Fibroblast of the aortic adventitia (primary cell): ENCODE measurements at regions not wholly inside any gene's neighbourhood (a gene's known extent, or its start where the extent isn't known, plus 50 kb on each side); places are given as distances from the start of the nearest gene placed in this dataset.
"Not testable (repeated sequence)": the region's sequence is repeated elsewhere in the genome, so short reads cannot be mapped to it uniquely, and the experiment has no call there.

ENCODE experiments used
- DNase-seq: peaks from one replicate; pipeline ENCODE4 v3.0.0-alpha.2; 2010; ENCODE audit warnings: low read depth
- H3K4me3 ChIP-seq: 2 replicates; pipeline ENCODE4 v1.5.1; 2011; ENCODE audit warnings: low read depth, mild to moderate bottlenecking, control low read depth, low read length, moderate library complexity
- TF ChIP-seq, protein P1 (sequence below): IDR thresholded peaks from 2 replicates; pipeline ENCODE4 v1.5.1; 2011; ENCODE audit warnings: mild to moderate bottlenecking, low read length, control low read depth, inconsistent platforms; ENCODE audit not compliant: insufficient read depth

DNA sequence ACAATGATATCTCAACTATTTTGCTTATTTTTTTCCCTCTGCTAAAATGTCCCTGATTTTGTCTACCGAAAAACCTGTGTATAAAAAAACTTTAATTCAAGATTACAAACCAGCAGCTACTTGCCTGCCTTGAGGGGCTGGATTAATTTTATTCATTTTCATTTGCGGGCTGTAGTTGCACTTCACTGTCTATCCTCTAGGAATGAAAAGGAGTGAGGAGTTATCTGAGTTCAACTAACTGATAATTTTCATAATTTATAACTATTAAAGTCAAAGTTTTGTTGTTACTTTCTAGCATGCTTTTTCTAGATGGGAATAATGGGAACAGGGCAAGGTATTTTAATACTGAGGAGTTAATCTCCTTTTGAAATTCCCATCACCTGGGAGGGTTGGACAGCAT lies 50.3 kb upstream of the AGTPBP1 start:
- not testable (repeated sequence) for H3K4me3 ChIP-seq, DNase-seq
- TF ChIP-seq, protein P1, sequence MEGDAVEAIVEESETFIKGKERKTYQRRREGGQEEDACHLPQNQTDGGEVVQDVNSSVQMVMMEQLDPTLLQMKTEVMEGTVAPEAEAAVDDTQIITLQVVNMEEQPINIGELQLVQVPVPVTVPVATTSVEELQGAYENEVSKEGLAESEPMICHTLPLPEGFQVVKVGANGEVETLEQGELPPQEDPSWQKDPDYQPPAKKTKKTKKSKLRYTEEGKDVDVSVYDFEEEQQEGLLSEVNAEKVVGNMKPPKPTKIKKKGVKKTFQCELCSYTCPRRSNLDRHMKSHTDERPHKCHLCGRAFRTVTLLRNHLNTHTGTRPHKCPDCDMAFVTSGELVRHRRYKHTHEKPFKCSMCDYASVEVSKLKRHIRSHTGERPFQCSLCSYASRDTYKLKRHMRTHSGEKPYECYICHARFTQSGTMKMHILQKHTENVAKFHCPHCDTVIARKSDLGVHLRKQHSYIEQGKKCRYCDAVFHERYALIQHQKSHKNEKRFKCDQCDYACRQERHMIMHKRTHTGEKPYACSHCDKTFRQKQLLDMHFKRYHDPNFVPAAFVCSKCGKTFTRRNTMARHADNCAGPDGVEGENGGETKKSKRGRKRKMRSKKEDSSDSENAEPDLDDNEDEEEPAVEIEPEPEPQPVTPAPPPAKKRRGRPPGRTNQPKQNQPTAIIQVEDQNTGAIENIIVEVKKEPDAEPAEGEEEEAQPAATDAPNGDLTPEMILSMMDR = peak; percentile 8

DNA sequence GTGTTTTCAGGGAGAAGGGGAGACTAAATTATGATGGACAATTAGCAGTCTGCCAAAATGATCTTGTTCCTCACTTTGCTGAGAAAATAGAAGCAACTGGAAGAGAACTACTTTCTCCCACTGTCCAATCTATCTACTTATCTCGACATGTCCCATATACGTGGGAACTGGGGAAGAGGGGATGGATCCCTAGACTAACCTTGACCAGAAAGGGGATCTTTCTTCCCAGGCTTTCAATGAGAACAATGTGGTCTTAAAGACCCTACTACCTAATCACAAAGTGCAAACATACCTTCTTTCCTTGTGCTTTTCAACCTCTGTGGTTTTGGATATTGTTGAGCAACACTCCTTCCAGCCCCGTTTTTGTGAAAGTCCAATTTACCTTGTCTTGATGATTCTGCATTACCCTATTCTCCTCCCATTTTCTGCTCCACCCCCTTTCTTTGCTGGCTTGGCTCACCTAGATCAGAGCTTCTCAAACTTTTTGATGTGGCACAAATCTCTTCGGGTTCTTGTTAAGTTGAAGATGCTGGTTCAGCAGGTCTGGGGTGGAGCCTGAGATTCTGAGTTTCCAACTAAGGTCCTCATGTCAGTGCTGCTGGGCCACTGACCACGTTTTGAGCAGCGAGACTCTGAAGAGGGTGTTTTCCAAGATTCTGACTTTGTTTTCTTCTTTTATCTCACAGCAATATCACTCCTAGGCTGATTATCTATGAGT lies 61.4 kb upstream of the AGTPBP1 start:
- H3K4me3 ChIP-seq, DNase-seq: not testable (repeated sequence)

DNA sequence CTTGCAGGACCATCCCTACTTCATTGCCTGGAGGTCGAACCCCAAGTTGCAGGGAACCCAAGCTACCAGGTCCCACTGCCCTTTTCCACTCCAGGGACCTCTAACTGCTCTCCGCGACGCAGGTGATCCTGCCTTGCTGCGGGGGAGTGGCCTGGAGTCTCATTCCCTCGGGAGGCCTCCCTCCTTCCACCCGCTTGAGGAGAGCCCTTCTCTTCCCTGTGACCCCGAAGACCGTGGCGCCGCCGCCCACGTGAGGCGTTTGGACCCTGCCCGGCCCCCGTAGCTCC lies 63.0 kb upstream of the AGTPBP1 start:
- peak overlapping the region; percentile 75 for H3K4me3 ChIP-seq
- not testable (repeated sequence) for DNase-seq

DNA sequence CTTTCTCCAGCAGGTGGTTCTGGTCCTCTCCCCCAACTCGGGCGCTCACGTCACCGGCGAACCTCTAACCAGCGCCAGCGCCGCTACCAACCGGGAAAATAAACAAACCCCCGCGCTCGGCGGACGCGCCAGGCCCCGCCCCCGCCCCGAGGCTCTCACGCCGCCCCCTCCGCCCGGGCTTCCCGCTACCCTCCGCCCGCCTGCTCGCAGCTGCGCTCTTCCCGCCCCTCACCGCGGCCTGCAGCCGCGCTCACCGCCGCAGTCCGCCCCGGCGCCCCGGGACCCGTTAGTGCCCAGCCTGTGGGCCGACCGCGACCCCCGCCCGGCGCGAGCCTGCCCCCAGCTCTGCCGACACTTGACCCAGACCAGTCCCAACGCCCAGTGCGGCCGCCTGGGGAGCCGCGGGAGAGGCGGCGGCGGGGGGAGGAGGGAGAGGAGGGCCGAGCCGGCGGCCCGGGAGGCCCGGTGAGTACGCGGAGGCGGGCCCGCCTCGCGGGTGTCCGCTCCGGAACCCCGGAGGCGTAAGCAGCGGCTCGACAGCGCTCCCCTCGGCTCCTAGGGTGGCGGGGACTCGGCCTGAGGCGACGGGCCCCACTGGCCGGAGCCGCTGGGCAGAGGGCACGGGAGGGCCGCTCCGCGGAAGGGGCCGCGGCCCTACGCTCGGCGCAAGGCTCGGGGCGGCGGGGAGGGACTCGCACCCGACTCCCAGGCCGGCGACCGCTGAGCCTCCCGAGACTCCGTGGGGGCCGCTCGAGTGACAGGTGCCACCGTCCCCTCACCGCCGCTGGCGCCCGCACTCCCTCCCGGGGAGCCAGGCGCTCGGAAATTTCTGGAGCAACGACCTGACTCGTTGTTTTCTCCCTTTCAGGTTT lies 63.6 kb upstream of the AGTPBP1 start:
- peak; percentile 47 for DNase-seq
- peak overlapping the region; percentile 75 for H3K4me3 ChIP-seq

DNA sequence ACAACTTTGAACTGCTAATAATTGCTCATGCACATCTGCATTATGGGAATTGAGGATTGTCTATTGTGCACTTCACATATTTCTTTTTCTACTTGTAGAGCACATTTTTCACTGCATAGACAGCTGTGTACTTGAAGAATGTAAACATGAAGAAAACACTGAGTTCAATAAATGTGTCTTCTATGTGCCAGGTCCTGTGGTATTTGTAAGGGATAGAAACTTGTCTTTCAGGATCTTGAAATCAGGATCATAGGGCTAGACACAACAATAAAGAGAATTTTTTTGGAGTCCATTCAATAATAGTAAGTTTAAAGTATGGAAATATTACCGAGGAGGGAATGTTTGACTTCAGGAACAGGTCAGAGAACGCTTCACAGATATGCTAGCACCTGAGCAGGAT lies 66.6 kb upstream of the AGTPBP1 start:
- DNase-seq, H3K4me3 ChIP-seq: not testable (repeated sequence)

DNA sequence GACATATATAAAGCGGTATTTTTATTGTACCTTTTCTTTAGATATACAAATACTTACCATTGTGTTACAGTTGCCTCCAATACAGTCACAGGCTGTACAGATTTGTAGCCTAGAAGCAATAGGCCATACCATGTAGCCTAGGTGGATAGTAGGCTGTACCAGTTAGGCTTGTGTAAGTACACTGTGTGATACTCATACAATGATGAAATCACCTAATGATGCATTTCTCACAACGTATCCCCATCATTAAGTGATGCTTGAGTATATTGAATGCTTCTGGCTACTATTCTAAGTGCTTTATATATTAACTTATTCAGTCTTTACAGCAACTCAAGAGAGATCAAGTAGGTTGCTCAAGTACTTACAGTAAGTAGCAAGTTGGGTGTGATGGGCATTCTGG lies 71.6 kb upstream of the AGTPBP1 start:
- DNase-seq, H3K4me3 ChIP-seq: not testable (repeated sequence)

DNA sequence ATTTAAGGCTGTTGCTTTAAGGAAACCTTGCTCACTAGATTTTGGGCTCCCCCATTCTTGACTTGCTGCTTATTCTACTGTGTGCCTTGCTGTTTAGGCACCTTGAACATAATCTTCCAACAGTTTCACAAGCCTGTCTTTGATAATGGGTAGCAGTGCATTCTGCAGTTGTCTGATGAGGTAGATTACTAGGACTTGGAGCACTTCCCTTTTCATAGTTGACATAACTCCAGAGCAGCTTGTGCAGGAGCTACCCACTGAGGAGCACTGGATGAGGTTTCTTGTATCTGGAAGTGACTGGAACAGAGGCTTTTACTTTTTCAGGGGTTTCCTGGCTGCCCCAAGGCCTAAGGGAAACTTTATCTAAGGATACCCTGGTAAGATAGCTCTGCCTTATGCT lies 73.0 kb upstream of the AGTPBP1 start:
- H3K4me3 ChIP-seq, DNase-seq: not testable (repeated sequence)

DNA sequence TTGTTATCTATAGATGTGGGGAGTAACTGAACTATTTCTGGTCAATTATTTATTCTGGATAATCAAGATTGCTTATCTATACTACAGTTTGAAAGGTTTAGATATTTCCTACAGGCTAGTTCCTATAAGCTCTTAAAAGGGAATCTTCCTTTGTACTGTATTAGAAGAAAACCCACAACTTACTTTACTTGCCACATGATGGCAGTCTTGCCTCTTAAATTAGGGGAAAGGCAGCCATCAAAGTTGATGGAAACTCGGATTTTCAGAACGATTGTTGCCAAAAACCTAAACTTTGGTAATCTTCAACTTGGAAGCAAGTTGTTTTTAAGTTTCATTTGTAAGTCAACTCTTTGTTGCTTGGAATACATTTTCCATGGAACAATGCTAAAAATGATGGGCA lies 77.2 kb upstream of the AGTPBP1 start:
- not testable (repeated sequence) for H3K4me3 ChIP-seq
- peak; percentile 49 for DNase-seq

DNA sequence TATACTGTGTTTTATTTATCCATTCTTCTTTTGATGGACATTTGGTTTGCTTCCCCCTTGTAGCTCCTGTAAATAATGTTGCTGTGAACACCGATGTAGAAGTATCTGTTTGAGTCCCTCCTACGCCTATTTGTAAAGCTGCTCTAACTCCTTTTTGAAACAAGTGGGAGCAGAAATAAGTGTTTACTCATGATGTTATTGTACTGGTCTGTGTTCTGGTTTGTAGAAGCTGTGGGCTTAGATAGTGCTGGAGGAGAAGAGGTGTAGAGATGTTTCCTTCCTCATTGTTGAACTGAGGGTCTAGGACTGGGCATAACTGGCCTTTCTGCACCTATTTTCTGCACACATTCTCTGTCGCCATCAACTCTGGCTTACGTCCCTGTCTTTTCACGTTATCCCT lies 78.8 kb upstream of the AGTPBP1 start:
- not testable (repeated sequence) for H3K4me3 ChIP-seq, DNase-seq

DNA sequence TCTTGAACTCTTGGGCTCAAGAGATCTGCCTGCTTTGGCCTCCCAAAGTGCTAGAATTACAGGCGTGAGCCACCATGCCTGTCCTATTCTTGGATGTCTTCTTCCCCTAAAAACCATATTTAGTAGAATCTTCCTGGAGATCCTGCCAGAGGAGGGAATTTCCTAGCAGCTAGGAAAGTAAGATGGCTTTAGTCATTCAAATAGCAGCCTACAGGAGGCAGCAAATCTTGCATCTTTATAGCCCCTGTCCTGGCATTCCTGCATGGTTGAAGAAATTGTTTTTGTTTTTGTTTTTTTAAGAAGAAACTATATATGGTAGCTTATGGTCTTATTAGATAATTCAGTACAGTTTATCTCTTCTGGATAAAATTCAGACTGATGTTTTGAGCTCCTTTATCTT lies 83.2 kb upstream of the AGTPBP1 start:
- TF ChIP-seq, protein P1 = peak; percentile 46
- not testable (repeated sequence) for H3K4me3 ChIP-seq
- DNase-seq = peak; percentile 20

DNA sequence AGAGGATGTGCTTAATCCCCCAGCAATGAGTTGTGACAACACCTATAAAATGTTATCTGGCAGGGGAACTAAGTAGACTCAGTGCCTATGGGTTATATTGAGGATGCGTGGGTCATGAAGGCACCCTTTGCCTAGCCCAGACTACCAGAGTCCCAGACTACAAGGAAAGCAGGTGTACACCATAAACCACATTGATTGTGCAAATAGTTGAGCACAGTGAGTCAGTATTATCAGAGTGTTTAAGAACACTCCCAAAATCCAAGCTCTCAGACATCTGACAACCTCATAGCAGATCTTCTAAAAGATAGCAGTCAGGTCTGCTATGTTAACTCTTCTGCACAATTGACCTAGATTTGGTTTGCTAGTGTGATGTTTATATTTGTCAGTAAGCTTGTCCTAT lies 92.8 kb upstream of the AGTPBP1 start:
- H3K4me3 ChIP-seq, DNase-seq: not testable (repeated sequence)

DNA sequence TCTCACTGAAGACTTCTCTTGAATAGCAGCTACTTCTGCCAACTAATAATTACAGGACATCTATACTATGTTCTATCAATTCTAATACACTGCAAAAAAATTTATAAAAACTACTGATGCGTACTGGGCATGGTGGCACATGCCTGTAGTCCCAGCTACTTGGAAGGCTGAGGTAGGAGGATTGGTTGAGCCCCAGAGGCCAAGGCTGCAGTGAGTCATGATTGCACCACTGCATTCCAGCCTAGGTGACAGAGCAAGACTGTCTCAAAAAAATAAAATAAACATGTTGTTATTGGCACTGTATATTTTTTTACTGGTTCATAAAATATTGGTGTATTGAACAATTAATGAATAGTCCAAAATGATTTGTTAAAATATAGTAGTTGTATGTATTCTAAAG lies 97.0 kb upstream of the NAA35 start:
- peak; percentile 19 for DNase-seq
- not testable (repeated sequence) for H3K4me3 ChIP-seq

DNA sequence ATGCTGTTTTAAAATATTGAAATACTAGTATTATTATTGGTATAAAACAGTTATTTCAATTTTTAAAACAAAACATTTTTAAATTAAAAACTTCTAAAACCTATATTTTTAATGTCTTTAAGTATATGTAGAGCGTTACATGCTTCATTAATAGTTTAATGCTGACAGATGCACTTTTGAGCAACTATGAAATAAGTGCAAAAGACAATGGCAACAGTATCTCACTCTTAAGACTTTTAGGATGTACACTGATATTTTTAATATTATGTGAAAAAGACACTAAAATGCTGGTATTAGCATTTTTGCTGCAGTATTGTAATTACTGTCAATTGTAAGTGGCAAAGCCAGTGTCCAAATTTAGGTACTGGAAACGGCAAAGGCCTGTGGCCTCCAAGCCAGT lies 93.2 kb upstream of the NAA35 start:
- H3K4me3 ChIP-seq, DNase-seq: not testable (repeated sequence)
